ENCODE measurements at regions not wholly inside any gene's neighbourhood (a gene's known extent, or its start where the extent isn't known, plus 50 kb on each side); places are given as distances from the start of the nearest gene placed in this dataset.

GRCh38 chr19:23520441-23520840 lies 125.2 kb upstream of the ZNF91 start:
- Histone ChIP-seq H3K14ac (ENCODE audit: insufficient read depth, low read length) (no peak overlapping the region), H3K4ac (ENCODE audit: low read depth, low read length) (no peak overlapping the region), H2BK5ac (ENCODE audit: insufficient read length, low read length) (no peak overlapping the region), H3K56ac (ENCODE audit: insufficient read length, low read depth, low read length) (no peak overlapping the region), H4K5ac (ENCODE audit: insufficient read length, low read depth, low read length) (no peak overlapping the region), H3K27ac (ENCODE audit: insufficient read length, low read depth, low read length) (no peak overlapping the region), H3T11ph (ENCODE audit: low read length) (no peak overlapping the region), H3K4me2 (ENCODE audit: insufficient read depth, insufficient read length, low read length) (no peak overlapping the region), H3K23ac (ENCODE audit: insufficient read length, low read depth, low read length) (no peak overlapping the region), H2BK12ac (ENCODE audit: insufficient read length, low read depth, low read length) (no peak overlapping the region), H3K27me3 (ENCODE audit: insufficient read depth, low read length) (no peaks in the 10 kb centered on the region), H3K4me1 (ENCODE audit: insufficient read depth, low read length) (no peaks in the 10 kb centered on the region), H3K9ac (ENCODE audit: extremely low read depth, insufficient read length, low read length) (no peak overlapping the region), H3K18ac (ENCODE audit: insufficient read length, low read depth, low read length) (no peak overlapping the region), H2BK15ac (ENCODE audit: low read depth, low read length) (no peak overlapping the region), H2BK120ac (ENCODE audit: low read depth, low read length, poor library complexity, severe bottlenecking) (no peak overlapping the region), H3K79me2 (ENCODE audit: insufficient read depth, low read length) (no peaks in the 10 kb centered on the region), H4K91ac (ENCODE audit: insufficient read length, low read depth, low read length) (no peak overlapping the region), H2BK20ac (ENCODE audit: low read depth, low read length, poor library complexity, severe bottlenecking) (no peak overlapping the region), H2AK5ac (ENCODE audit: insufficient read length, low read length) (no peak overlapping the region), H3K23me2 (ENCODE audit: insufficient read length, low read depth, low read length, poor library complexity, severe bottlenecking) (no peaks in the 10 kb centered on the region), H4K8ac (replicated peaks; ENCODE audit: insufficient read length, low read depth, low read length) (no peak overlapping the region), H3K9me3 (ENCODE audit: control insufficient read depth, low read depth, low read length) (peaks cover 68% of the 10 kb centered on the region), H2AFZ (ENCODE audit: low read length) (no peak overlapping the region), H3K79me1 (ENCODE audit: insufficient read depth, low read depth, low read length, poor library complexity, severe bottlenecking) (no peaks in the 10 kb centered on the region), H4K20me1 (ENCODE audit: control insufficient read depth, insufficient read depth, insufficient read length) (no peaks in the 10 kb centered on the region)
- no peak for TF ChIP-seq CTCF (conservative IDR thresholded peaks at IDR 0.05)
- no peak for DNase-seq
- Mint-ChIP-seq H3K9me3 (peaks cover 86 to 88% of the 10 kb centered on the region in 2 experiments), H3K36me3 (ENCODE audit: insufficient read depth in 1 of 3, low read depth in 3 of 3) (peaks cover 0 to 39% (median 4%) of the 10 kb centered on the region in 3 experiments; a peak in 5 of 7 replicates), H3K27ac (no peak overlapping the region), H3K27me3 (ENCODE audit: low read depth) (peaks cover 4% of the 10 kb centered on the region), H3K4me3 (no peak overlapping the region), H3K4me1 (no peaks in the 10 kb centered on the region)
- WGBS (ENCODE audit: extremely low coverage, insufficient read length, low lambda C conversion rate), result no CpG with 5 or more reads among the region's 2 CpGs

All from H9 (cell line).